ENCODE measurements at regions not wholly inside any gene's neighbourhood (a gene's known extent, or its start where the extent isn't known, plus 50 kb on each side); places are given as distances from the start of the nearest gene placed in this dataset.

DNA sequence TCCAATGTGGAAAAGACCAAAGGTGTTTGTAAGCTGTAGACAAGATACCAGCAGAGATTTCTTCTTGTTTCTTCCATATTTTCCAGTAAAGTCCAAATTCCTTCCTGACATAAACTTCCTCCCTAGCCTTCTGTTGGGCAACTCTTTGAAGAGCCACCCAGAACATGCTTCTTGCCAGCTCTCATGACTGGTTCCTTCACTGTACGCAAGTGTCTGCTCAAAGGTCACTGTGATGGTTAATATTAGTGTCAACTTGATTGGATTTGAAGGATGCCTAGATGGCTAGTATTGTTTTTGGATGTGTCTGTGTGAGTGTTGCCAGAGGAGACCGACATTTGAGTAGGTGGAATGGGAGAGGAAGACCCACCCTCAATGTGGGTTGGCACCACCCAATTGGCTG is 416.6 kb upstream of the RUNX1 start:
- TF ChIP-seq, protein P1, sequence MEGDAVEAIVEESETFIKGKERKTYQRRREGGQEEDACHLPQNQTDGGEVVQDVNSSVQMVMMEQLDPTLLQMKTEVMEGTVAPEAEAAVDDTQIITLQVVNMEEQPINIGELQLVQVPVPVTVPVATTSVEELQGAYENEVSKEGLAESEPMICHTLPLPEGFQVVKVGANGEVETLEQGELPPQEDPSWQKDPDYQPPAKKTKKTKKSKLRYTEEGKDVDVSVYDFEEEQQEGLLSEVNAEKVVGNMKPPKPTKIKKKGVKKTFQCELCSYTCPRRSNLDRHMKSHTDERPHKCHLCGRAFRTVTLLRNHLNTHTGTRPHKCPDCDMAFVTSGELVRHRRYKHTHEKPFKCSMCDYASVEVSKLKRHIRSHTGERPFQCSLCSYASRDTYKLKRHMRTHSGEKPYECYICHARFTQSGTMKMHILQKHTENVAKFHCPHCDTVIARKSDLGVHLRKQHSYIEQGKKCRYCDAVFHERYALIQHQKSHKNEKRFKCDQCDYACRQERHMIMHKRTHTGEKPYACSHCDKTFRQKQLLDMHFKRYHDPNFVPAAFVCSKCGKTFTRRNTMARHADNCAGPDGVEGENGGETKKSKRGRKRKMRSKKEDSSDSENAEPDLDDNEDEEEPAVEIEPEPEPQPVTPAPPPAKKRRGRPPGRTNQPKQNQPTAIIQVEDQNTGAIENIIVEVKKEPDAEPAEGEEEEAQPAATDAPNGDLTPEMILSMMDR (IDR thresholded peaks at IDR 0.05) = no peak
- no peak for TF ChIP-seq POLR2A (IDR thresholded peaks at IDR 0.05)
- intact Hi-C loops (cut with DNase I) = no loop called here
- 86 to 94% (median 90%) methylated on average over 2 of the region's 2 CpGs for WGBS, 4 donors
- DNase-seq (no peak), ATAC-seq (no peak)
- Histone ChIP-seq H3K4me3 (no peak overlapping the region), H3K4me1 (peaks cover 0 to 18% (median 0%) of the 10 kb centered on the region in 12 donors), H3K27ac (no peak overlapping the region), H3K36me3 (no peaks in the 10 kb centered on the region), H3K9me3 (no peaks in the 10 kb centered on the region), H3K27me3 (no peaks in the 10 kb centered on the region)

DNA sequence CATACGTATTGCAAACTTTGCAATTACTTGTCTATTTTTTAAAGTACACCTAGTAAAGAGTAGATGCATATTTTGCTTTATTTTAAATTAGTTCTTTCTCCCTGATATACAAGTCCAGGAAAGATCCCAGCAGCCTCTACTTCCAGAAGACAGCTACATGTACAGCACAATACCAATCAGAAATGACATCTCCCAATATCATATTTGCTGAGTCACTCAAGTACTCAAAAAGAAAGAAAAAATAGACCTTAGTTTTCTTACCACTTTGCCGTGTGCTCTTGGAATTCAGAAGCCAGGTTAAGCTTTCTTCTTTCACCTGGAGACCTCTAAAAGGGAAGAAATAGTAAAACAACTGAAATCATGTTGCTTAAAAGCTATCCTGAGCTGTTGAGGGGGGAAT is 412.6 kb upstream of the RUNX1 start:
- H3K4me1 ChIP-seq = peaks cover 0 to 13% (median 0%) of the 10 kb centered on the region in 12 donors
- intact Hi-C loops (cut with DNase I) = no loop called here
- H3K4me3 ChIP-seq = no peak overlapping the region
- no peaks in the 10 kb centered on the region for H3K27me3 ChIP-seq
- H3K27ac ChIP-seq = no peak overlapping the region
- TF ChIP-seq, protein P1 (IDR thresholded peaks at IDR 0.05) = no peak
- TF ChIP-seq POLR2A (IDR thresholded peaks at IDR 0.05) = no peak
- ATAC-seq (no peak), DNase-seq (no peak)
- 71 to 79% (median 78%) methylated on average over 2 of the region's 2 CpGs for WGBS, 4 donors
- H3K36me3 ChIP-seq = no peaks in the 10 kb centered on the region
- H3K9me3 ChIP-seq = no peaks in the 10 kb centered on the region

DNA sequence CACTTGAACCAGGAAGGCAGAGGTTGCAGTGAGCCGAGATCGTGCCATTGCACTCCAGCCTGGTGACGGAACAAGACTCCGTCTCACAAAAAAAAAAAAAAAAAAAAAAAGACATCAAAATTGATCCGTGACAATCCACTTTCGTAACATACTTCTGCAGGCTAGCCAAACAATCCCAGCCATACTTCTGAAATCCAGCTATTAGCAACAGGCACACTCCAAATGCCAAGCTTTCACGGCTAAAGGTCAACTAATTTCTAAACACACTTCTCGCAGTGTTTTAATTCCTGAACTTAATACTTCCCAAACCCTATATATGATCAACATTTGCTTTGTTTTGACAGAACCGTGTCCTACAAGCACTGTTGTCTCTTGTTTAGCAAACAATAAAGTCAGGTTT is 411.3 kb upstream of the RUNX1 start:
- no peaks in the 10 kb centered on the region for H3K36me3 ChIP-seq
- WGBS, 4 donors = 83 to 90% (median 88%) methylated on average over 9 of the region's 9 CpGs
- H3K27me3 ChIP-seq = no peaks in the 10 kb centered on the region
- H3K4me1 ChIP-seq = peaks cover 0 to 13% (median 0%) of the 10 kb centered on the region in 12 donors
- H3K4me3 ChIP-seq = no peak overlapping the region
- intact Hi-C loops (cut with DNase I) = no loop called here
- H3K9me3 ChIP-seq = no peaks in the 10 kb centered on the region
- TF ChIP-seq POLR2A (IDR thresholded peaks at IDR 0.05) = no peak
- TF ChIP-seq, protein P1 (IDR thresholded peaks at IDR 0.05) = no peak
- DNase-seq = no peak
- ATAC-seq = no peak
- no peak overlapping the region for H3K27ac ChIP-seq

DNA sequence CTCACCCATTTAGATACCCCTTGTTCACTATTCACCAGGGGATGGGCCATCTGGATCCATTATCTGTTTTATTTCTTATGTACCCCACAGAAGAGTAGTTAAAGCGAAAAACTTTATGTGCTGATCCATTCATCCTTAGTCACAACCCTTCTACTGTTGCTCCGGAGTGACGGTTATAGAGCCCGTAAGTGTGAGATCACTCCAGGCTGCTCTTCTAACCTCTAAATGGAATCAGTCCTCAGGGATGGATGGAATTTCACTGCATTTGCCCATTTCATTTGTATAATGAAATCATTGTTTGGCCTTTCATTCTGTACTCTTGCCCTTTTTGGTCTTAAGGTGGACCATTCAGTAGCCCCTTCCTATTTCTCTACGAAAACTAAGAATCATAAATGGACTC is 409.3 kb upstream of the RUNX1 start:
- 76 to 87% (median 84%) methylated on average over 5 of the region's 5 CpGs for WGBS, 4 donors
- no peaks in the 10 kb centered on the region for H3K27me3 ChIP-seq

More for the DNA sequence above, 409.3 kb upstream of the RUNX1 start:
- Histone ChIP-seq H3K4me3 (no peak overlapping the region), H3K36me3 (no peaks in the 10 kb centered on the region), H3K9me3 (no peaks in the 10 kb centered on the region), H3K4me1 (peaks cover 0 to 13% (median 0%) of the 10 kb centered on the region in 12 donors), H3K27ac (no peak overlapping the region)
- TF ChIP-seq, protein P1 (IDR thresholded peaks at IDR 0.05) = no peak
- TF ChIP-seq POLR2A (IDR thresholded peaks at IDR 0.05) = no peak
- intact Hi-C loops (cut with DNase I) = no loop called here
- ATAC-seq (no peak), DNase-seq (no peak)

All from heart left ventricle (tissue), 16 donors.